SU-DHL-6 (cell line): ENCODE measurements at regions not wholly inside any gene's neighbourhood (a gene's known extent, or its start where the extent isn't known, plus 50 kb on each side); places are given as distances from the start of the nearest gene placed in this dataset.

Experiments used
- CTCF ChIP-seq: fragments of 200-600 bp; sonication (generic); IDR thresholded peaks from one replicate; pipeline ENCODE4 v1.5.1; 2017; ENCODE audit warnings: antibody characterized with exemption, mild to moderate bottlenecking, low read length, moderate library complexity; ENCODE audit not compliant: insufficient read depth, poor library complexity, severe bottlenecking
- EZH2phosphoT487 ChIP-seq: fragments of 200-600 bp; sonication (generic), shearing (Covaris generic); conservative IDR thresholded peaks from 2 replicates; pipeline ENCODE4 v1.6.1; 2018; ENCODE audit warnings: mild to moderate bottlenecking, antibody characterized with exemption, low read length, moderate library complexity, mixed read lengths

GRCh38 chr10:123409884-123410283 is 255.7 kb downstream of the BUB3 start:
- TF ChIP-seq CTCF (no peak), EZH2phosphoT487 (no peak)
